ENCODE measurements at regions not wholly inside any gene's neighbourhood (a gene's known extent, or its start where the extent isn't known, plus 50 kb on each side); places are given as distances from the start of the nearest gene placed in this dataset.
A peak's percentile ranks its signal among the peaks of the same experiment; 100 is the strongest.
"Not testable (repeated sequence)": the region's sequence is repeated elsewhere in the genome, so short reads cannot be mapped to it uniquely, and the experiment has no call there.

DNA sequence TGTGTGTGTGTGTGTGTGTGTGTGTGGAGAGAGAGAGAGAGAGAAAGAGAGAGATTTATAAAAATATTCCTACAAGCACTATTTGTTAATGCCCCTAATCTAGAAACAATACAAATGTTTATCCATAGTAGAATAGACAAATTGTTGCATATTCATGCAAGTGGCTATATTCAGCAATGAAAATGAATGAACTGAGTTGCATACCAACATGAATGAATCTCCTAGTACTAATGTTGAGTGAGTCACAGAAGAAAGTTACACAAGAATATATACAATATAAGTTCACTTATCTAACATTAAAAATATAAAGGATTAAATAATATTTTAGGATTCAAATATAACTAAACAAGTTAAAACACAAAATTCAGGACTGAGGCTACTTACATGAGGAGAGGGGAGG, 456.8 kb upstream of the AMOT start:
- DNase-seq = no peak

DNA sequence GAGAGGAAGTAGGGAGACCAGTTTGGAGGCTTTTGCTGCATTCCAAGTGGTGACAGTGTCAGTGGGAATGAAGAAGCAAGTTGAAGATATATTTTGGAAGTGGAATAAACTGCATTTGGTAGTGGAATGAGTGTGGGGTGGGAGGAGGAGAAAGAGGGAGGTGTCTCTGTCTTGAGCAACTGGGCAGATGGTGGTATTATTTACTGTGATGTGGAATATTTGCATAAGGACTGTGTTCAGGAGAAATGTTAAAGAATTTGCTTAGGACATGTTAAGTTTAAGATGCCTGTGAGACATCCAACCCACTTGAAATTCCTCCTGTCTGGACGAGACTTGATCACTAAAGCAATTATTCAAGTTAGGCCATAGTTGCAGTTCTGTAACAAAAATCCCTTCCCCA, 448.9 kb upstream of the AMOT start:
- no peak for DNase-seq

DNA sequence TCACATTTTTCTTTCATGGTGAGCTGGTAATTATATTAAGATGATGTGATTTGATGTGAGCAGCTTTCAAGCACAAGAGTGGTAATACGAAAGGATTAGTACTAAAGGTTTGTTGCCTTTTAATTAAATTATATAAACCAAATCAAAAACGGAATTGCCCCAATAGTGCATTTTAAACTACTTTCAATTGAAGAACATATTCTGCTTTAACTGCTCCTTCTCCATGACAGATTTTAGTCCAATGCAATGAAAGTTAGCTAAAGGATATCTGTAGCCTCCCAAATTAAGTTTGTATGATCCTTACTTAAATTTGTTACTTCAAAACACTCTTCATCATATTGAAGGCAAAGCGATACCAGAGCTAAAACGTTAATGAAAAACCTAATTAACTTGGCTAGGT, 447.1 kb upstream of the AMOT start:
- no peak for DNase-seq

DNA sequence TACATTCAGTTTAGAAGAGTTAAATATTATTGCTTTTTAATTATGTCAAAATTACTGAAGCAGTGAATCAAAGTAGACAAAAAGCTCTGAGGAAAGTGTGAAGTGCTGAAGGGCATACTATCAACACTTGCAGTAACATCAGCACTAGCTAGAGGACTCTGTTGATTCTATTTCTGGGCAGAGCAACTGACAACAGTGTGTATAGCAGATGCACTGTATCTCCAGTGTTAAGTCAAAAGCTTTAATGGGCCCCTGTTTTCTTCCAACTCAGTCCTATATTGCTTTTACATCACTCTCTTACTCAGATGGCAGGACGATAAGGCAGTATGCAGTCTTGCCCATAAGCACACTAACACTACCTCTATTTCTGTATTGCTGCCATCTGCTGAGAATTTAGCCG, 435.2 kb upstream of the AMOT start:
- no peak for DNase-seq

DNA sequence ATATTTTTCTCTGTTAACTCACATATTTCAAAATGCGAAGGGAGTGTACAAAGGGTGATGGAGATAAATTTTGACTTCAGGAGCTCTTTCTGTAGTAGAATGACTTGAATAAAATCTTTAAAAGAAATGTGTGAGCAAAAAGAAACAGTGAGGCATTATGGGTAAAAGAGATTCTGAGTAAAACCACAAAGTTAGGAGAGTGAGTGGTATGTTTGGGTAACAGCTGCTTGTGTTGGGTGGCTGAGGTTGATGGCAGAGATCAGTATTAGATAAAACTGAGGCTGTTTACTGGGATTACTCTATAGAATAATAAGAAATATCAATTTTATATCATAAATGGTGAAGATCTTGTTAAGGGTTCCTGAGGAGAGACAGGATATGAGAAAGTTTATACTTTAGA, 434.2 kb upstream of the AMOT start:
- DNase-seq = peak in 1 of 5 donors; percentile 39

DNA sequence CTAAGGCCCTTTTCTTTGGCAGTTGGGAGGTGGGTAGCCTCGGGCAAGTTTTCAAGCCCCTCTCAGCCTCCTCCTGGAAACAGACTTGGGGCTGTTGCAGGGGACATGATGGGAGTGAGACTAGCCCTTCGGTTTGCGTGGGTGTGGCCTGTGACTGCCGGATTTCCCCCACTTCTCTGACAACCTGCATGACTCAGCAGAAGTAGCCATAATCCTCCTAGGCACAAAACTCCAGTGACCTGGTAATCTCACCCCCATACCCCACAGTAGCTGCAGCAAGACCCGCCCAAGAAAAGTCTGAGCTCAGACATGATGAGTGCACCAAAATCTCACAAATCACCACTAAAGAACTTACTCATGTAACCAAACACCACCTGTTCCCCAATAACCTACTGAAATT, 433.7 kb upstream of the AMOT start:
- DNase-seq = peak in 1 of 5 donors; percentile 1

DNA sequence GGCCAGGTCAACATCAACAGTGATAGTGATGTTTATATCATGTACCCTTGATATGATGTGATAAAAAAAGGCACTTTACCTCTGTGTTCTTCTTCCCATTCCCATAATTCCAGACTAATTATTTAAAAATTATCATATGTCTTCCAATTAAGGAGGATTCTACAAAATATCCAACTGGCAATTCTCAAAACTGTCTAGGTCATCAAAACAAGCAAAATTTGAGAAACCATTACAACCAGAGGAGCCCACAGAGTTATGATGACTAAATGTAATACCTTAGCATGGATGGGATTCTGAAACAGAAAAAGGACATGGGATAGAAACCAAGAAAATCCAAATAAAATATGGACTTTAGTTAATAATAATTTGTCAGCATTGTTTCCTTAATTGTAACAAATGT, 428.6 kb upstream of the AMOT start:
- no peak for DNase-seq

DNA sequence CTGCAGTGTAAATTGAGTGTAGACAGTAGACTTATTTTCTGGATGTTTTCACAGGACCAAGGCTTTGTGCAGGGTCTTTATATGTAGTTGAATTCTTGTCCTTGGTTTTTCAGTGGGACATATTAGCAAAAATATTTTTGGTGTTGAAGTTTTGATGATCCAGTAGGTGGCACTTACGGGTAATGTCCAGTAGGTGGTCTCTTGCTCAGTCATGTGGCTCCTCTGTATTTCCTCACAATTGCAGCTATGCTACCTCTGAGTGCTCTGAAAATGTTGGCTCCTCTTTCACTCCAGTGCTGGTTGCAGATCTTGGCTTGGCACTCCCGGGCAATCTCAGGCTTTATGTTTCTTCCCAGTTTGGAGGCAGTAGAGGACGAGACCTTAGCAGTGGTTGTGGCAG, 419.8 kb upstream of the AMOT start:
- no peak for DNase-seq

DNA sequence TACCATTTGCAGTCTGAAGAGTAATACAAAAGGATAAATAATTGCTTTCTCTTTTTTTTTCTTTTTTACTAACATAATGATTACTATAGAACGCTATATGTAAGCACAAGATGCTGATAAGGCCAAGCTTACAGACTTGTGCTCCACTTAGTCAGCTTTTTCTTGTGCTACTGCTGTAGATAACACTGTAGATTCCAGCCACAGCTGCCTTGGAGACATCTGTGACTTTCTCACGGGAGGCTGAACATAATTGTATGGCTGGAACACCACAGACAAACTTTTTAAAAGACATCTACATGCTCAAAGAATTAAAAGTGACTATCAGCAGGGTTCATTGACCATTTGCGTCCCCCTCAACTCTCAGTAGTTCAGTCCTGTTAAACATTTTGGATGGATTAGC, 381.7 kb upstream of the AMOT start:
- no peak for DNase-seq

DNA sequence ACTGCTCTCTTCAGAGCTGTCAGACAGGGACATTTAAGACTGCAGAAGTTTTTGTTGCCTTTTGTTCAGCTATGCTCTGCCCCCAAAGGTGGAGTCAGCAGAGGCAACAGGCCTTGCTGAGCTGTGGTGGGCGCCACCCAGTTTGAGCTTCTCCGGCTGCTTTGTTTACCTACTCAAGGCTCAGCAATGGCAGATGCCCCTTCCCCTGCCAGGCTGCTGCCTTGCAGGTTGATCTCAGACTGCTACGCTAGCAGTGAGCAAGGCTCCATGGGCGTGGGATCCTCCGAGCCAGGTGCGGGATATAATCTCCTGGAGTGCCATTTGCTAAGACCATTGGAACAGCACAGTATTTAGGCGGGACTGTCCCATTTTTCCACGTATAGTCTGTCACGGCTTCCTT, 371.4 kb upstream of the AMOT start:
- DNase-seq = no peak

DNA sequence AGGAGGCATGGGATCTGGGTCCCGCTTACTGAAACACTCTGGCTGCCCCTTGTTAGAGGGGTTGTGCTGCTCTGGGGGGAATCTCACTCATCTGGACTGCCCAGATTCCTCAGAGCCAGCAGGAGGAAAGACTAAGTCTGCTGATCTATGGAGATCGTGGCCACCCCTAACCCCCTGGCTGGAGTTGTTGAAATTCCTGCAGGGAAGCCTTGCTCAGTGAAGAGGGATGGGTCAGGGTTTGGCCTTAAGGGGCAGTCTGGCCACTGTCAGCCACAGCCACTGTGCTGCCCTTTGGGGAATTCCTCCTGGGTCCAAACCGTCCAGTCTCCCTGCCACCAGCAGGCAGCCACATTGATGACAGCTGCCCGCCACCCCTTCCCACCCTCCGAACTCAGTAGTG, 362.0 kb upstream of the AMOT start:
- no peak for DNase-seq

DNA sequence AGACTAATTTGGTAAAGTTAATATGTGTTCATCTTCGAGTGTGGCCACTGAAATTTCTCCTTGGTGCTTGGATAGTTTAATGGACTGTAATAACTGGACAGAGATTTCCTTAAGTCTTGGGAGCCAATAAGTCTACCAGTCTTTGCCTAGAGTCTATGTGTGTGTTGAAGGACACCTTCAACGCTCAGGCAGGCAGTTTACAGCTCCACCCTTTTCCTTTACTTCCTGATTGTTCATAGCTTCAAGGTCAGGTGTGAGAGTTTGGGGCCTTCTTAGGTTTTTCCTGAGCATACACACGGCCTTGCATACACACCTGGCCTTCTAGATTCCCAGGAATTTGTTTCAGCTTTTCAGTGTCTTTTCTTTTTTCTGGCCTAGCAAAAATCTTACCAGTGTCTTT, 355.3 kb upstream of the AMOT start:
- DNase-seq = no peak

DNA sequence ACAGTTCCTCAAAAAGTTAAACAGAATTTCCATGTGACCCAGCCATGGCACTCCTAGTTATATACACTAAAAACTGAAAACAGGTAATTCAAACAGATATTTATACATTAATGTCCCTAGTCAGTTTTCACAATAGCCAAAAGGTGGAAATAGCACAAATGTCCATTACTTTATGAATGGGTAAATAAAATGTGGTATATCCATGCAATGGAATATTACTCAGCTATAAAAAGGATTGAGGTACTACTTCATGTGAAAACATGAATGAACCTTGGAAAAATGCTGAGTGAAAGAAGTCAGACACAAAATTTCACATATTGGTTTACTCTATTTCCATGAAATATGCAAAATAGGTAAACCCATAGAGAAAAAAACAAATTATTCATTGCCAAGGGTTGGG, 351.8 kb upstream of the AMOT start:
- DNase-seq = no peak

DNA sequence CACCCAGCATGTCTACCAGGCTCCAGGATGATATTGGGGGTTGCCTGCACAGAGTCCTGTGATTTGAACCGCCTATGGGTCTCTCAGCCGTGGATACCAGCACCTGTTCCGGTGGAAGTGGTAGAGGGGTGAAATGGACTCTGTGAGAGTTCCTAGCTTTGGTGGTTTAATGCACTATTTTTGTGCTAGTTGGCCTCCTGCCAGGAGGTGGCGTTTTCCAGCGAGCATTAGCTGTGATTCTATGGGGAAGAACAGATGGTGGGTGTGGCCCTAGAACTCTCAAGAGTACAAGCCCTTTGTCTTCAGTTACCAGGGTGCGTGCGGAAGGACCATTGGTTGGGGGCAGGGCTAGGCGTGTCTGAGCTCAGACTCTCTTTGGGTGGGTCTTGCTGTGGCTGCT, 316.9 kb upstream of the AMOT start:
- no peak for DNase-seq

DNA sequence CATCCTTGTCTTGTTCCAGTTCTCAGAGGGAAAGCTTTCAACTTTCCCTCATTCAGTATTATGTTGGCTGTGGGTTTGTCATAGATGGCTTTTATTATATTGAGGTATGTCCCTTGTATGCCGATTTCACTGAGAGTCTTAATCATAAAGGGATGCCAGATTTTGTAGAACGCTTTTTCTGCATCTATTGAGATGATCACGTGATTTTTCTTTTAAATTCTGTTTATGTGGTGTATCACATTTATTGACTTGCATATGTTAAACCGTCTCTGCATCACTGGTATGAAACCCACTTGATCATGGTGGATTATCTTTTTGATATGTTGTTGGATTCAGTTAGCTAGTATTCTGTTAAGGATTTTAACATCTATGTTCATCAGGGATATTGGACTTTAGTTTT, 313.7 kb upstream of the AMOT start:
- not testable (repeated sequence) for DNase-seq

DNA sequence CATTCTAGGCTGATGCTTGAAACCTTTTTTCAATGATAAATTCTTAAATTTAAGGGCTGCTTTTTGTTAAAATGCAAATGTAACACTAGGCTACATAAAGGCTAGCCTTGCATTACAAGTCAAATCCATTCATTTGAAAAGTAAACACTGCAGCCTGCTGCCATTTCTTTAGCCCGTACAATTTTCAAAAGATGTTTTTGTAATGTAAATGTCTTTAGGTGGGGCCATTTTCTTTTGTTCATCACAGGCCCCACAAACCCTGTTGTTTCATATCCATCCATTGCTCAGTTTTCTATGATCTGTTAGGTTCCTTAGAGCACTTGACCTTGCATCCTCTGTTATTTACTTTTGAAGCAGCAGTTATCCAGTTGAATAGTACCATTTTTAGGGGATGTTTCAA, 296.2 kb upstream of the AMOT start:
- DNase-seq = no peak

DNA sequence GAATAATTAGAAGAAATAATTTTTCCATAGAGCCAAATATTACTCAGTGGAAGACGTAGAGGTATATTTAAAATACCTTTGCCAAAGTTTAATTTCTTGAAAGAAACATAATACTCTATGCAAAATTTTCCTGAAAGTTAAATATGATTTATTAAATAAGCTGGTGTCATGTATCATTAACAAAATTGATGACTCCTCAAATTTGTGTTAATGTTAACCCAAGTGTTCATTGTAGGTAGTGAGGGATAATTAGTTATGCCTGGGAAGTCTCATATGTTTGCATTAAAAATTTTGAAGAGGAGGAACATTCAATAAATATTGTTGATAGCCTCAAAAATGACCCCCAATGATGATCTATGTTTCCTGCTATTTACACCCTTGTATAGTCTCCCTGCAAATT, 292.7 kb upstream of the AMOT start:
- no peak for DNase-seq

DNA sequence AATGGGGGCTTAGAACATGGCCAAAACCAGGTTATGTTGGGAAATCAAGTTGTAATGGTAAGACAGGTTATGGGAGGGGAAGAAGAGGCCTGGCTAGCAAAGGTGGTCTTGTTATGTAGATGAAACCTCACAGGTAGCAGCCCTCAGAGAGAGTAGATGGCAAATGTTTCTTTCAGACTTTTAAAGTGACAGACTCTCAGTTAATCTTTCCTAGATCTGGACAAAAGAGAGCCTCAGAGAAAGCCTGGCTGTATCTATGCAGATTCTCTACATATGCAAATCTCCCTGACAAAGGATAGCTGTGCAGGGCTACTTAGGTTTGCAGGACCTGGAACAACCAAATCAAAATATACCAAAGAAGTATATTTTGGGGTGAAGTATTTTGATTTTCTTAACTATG, 284.1 kb upstream of the AMOT start:
- DNase-seq = no peak

DNA sequence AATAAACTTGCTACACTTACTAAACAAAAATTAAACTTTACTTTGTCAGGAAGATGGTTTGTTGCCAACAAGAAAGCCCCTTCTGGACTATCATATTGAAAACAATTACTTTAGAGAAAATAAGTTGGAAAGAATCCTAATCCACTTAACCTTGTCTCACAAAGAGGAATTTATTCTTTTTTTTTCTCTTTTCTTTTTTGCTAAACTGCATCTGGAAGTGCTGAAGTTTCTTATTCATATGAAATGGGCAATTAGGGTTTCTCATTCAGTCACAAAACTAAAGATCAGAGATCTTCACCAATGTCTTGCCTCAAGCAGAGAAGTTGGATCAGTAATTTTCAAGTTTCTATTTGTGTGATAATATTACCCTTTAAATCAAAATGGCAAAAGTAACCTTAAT, 234.9 kb upstream of the AMOT start:
- no peak for DNase-seq

DNA sequence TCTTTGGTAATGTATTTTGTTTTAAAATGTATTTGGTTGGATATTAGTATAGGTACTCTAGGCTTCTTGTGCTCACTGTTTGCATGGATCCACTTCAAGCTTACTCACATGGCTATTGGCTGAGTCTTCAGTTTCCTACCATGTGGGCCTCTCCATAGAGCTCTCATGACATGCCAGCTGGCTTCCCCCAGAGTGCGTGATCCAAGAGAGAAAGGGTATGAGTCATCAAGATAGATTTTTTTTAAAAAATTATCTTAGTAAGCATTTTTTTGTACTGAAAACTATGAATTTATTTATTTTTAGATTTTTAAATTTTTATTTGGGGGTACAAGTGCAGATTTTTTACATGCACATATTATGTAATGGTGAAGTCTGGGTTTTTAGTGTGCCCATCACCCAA, 219.1 kb upstream of the AMOT start:
- DNase-seq = no peak

DNA sequence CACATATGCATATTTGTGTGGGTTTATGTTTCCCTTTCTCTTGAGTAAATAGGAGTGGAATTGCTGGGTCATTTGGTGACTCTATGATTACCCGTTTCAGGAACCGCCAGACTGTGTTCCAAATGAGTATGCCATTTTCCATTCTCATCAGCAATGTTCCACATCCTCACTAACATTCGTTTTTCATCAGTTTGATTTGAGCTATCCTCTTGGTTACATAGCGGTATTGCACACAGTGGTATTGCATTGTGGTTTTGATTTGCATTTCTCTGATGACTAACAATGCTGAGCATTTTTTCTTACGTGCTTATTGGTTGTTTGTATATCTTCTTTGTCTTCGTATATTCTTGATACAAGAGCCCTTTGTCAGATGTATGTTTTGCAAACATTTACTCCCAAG, 218.0 kb upstream of the AMOT start:
- no peak for DNase-seq

DNA sequence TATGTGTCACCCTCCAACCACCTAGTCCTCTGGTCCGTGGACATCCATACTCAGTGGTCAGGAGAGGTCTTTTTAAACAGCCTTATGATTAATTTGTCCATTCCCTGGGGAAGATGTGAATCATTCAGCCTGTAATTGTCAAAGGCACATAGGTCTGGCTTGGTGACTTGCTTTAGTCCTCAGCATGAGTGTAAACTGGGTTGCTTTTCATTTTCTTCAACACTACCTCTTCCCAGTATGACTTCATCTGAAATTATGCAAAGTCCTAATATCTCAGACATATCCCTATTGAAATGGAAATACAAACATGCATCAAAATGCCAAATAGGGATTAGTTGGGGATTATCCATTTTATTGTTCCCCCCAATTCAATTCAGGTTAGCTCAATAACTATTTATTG, 208.3 kb upstream of the AMOT start:
- DNase-seq = no peak

DNA sequence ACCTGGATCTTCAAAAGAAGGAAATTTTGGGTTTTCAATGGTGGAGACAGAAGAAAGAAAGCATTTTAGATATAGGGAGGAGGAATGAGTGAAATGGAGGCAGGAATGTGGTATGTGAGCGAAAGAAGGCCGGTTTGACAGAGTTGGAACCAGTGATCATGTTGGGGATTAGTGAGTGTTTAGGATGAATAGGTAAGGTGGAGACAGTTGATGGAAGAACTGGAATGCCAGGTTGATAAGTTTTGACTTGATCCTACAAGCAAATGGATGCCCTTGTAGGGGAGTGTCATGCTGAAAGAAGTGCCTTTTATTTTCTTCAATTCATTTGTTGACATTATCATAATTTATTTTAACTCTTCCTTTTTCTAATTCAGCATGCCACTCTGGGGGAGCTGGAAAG, 207.8 kb upstream of the AMOT start:
- DNase-seq = no peak

DNA sequence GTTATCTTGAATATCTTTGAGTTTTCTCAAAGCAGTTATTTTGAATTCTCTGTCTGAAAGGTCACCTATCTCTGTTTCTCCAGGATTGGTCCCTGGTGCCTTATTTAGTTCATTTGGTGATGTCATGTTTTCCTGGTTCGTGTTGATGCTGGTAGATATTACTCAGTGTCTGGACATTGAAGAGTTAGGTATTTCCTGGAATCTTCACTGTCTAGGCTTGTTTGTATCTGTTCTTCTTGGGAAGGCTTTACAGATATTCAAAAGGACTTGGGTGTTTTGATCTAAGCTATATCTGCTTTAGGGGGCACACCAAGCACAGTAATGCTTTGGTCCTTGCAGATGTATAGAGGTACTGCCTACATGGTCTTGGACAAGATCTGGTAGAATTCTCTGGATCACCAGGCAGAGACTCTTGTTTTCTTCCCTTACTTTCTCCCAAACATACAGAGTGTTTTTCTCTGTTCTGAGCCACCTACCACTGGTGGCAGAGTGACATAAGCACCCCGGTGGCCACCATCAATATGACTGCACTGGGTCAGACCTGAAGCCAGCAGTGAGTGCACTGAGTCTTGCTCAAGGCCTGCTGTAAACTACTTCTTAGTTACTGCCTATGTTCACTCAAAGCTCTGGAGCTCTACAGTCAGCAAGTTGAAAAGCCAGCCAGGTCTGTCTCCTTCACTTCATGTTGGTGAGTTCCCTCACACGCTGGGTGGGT, 193.5 kb upstream of the AMOT start:
- DNase-seq = no peak

DNA sequence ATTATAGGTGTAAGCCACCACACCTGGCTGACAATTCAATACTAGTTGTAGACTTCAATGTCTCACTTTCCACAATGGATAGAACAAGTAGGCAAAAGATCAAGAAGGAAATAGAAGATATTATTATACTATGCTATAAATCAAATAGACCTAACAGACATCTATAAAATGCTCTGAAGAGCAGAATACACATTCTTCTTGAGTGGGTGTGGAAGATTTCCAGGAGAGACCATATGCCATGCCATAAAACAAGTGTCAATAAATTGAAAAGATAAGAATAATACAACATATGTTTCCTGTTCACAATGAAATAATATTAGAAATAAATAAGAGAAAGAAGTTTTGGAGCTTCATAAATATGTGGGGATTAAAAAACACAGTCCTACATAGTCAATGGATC, 179.3 kb upstream of the AMOT start:
- no peak for DNase-seq

DNA sequence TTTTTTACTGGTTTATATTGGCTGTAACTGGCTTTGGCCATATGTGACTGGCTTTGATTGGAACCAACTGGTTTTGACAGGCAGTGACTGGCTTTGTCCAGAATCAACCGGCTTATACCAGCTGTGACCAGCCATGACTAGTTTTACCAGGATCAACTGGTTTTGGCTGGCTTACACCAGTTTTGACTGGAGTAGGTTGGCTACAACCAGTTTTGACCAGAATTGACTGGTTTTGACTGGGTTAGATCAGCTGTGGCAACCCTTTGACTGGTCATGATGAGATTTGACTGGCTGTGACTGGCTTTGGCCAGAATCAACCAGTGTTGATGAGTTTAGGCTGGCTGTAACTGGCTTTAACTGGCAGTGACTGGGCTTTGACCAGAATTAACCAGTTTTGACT, 169.2 kb upstream of the AMOT start:
- no peak for DNase-seq

All from T-helper 1 cell (primary cell).